Endodermal cell (in vitro differentiated cells): ENCODE measurements at regions not wholly inside any gene's neighbourhood (a gene's known extent, or its start where the extent isn't known, plus 50 kb on each side); places are given as distances from the start of the nearest gene placed in this dataset.

Source experiments
- DNase-seq: peaks from one replicate; pipeline ENCODE4 v3.0.0-alpha.2; 2017
- H3K27ac ChIP-seq: 2 replicates; pipeline ENCODE4 v1.5.1; 2013; ENCODE audit warnings: mild to moderate bottlenecking, low read depth, low read length, moderate library complexity
- H3K27me3 ChIP-seq: 2 replicates; pipeline ENCODE4 v1.6.1; 2013; ENCODE audit warnings: mild to moderate bottlenecking, low read length, moderate library complexity; ENCODE audit not compliant: insufficient read depth, control insufficient read depth, poor library complexity, severe bottlenecking
- H3K36me3 ChIP-seq: 2 replicates; pipeline ENCODE4 v1.7.0; 2013; ENCODE audit warnings: mild to moderate bottlenecking, low read length, moderate library complexity; ENCODE audit not compliant: control insufficient read depth, insufficient read depth
- H3K4me1 ChIP-seq: one replicate; pipeline ENCODE4 v1.7.0; 2013; ENCODE audit warnings: low read length; ENCODE audit not compliant: control insufficient read depth, insufficient read depth
- H3K4me3 ChIP-seq: 2 replicates; pipeline ENCODE4 v1.5.1; 2013; ENCODE audit warnings: mild to moderate bottlenecking, low read length, moderate library complexity
- H3K9ac ChIP-seq: 2 replicates; pipeline ENCODE4 v1.6.1; 2013; ENCODE audit warnings: mild to moderate bottlenecking, low read length, moderate library complexity; ENCODE audit not compliant: poor library complexity, severe bottlenecking; ENCODE audit errors: extremely low read depth
- H3K9me3 ChIP-seq: 2 replicates; pipeline ENCODE4 v1.6.1; 2013; ENCODE audit warnings: mild to moderate bottlenecking, low read length, moderate library complexity; ENCODE audit not compliant: control insufficient read depth
- H3K27ac Mint-ChIP-seq: 2 replicates; pipeline ENCODE4 v1.8.0; 2020; ENCODE audit warnings: mixed read lengths
- H3K27me3 Mint-ChIP-seq: 2 replicates; pipeline ENCODE4 v1.8.0; 2021; ENCODE audit warnings: mild to moderate bottlenecking, mixed read lengths; ENCODE audit not compliant: insufficient read depth
- H3K36me3 Mint-ChIP-seq: 2 replicates; pipeline ENCODE4 v1.8.0; 2020; ENCODE audit warnings: low read depth, mixed read lengths
- H3K4me1 Mint-ChIP-seq: 2 replicates; pipeline ENCODE4 v1.8.0; 2020; ENCODE audit warnings: mixed read lengths
- H3K4me3 Mint-ChIP-seq: 2 replicates; pipeline ENCODE4 v1.8.0; 2020; ENCODE audit warnings: mild to moderate bottlenecking, moderate library complexity, mixed read lengths
- H3K9me3 Mint-ChIP-seq: 2 replicates; pipeline ENCODE4 v1.8.0; 2020; ENCODE audit warnings: mild to moderate bottlenecking, mixed read lengths
- WGBS, 2 experiments: methylation state at CpG; one replicate each; pipeline versions ENCODE4 v1.1.5 to v1.1.7; 2013; ENCODE audit warnings: missing lambda C conversion rate in 2 of 2, mixed read lengths in 1 of 2; ENCODE audit not compliant: insufficient coverage in 1 of 2, insufficient read length in 1 of 2; 5-methylcytosine and 5-hydroxymethylcytosine counted together
- TF ChIP-seq, protein P1 (sequence below): fragments of 200-600 bp; sonication (generic); conservative IDR thresholded peaks from 2 replicates; pipeline ENCODE4 v1.5.0; 2021; ENCODE audit warnings: antibody characterized with exemption, mild to moderate bottlenecking

DNA sequence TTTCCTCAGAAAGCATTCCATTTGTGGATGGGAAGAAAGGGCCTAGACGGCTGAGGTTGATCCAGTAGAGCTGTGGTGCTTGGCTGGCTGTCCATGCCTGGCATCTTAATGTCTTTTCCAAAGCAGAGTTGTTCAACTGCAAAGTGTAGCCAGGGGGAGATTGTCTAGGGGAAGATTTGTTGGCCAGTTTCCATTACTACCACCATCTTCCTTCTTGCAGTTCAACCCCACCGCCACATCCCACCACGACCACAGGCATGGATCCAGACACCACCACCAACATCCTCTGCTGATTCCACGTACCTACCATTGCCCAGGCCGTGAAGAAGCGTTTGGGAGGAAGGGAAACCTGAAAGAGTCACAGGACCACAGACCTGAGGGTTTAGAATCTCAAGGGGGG, 50.7 kb upstream of the HAAO start:
- H3K4me3 ChIP-seq, result no peak overlapping the region
- H3K27me3 ChIP-seq, result no peaks in the 10 kb centered on the region
- no peak overlapping the region for H3K9ac ChIP-seq
- H3K27ac ChIP-seq, result no peak overlapping the region
- Mint-ChIP-seq H3K4me1 (peaks cover 7% of the 10 kb centered on the region), H3K27ac (no peak overlapping the region), H3K4me3 (no peak overlapping the region), H3K27me3 (no peaks in the 10 kb centered on the region), H3K9me3 (no peaks in the 10 kb centered on the region), H3K36me3 (no peaks in the 10 kb centered on the region)
- H3K9me3 ChIP-seq, result no peaks in the 10 kb centered on the region
- no peaks in the 10 kb centered on the region for H3K36me3 ChIP-seq
- TF ChIP-seq, protein P1, sequence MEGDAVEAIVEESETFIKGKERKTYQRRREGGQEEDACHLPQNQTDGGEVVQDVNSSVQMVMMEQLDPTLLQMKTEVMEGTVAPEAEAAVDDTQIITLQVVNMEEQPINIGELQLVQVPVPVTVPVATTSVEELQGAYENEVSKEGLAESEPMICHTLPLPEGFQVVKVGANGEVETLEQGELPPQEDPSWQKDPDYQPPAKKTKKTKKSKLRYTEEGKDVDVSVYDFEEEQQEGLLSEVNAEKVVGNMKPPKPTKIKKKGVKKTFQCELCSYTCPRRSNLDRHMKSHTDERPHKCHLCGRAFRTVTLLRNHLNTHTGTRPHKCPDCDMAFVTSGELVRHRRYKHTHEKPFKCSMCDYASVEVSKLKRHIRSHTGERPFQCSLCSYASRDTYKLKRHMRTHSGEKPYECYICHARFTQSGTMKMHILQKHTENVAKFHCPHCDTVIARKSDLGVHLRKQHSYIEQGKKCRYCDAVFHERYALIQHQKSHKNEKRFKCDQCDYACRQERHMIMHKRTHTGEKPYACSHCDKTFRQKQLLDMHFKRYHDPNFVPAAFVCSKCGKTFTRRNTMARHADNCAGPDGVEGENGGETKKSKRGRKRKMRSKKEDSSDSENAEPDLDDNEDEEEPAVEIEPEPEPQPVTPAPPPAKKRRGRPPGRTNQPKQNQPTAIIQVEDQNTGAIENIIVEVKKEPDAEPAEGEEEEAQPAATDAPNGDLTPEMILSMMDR, result no peak
- H3K4me1 ChIP-seq, result no peaks in the 10 kb centered on the region
- WGBS, 2 experiments, result 95% methylated on average over 6 of the region's 6 CpGs; no CpG with 5 or more reads in 1 of the 2 experiments
- DNase-seq, result peak; percentile 22

DNA sequence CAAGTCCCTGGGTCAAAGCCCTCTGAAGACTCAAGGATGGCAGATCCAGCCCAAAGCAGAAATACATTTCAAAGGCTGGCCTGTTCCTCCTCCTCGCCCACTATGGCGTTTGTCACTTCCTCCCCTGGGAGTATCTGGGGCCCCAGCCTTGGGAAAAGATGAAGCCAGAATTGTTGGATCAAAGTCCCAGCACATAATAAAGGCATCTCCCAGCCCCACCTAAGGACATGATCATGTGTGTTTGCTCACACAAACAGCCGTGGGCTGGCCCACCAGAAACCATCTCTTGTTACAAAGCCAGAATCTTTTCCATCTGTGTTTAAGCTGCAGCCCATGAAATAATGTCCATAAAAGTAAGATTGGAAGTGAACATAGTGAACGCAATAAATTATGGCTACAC, 50.1 kb upstream of the HAAO start:
- peaks cover 7% of the 10 kb centered on the region for H3K4me1 Mint-ChIP-seq

More for the DNA sequence above, 50.1 kb upstream of the HAAO start:
- Histone ChIP-seq H3K27ac (no peak overlapping the region), H3K27me3 (no peaks in the 10 kb centered on the region), H3K4me3 (no peak overlapping the region), H3K9ac (no peak overlapping the region), H3K36me3 (no peaks in the 10 kb centered on the region), H3K9me3 (no peaks in the 10 kb centered on the region), H3K4me1 (no peaks in the 10 kb centered on the region)
- DNase-seq, result peak; percentile 6
- no peak overlapping the region for H3K27ac Mint-ChIP-seq
- no peaks in the 10 kb centered on the region for H3K27me3 Mint-ChIP-seq
- no peaks in the 10 kb centered on the region for H3K36me3 Mint-ChIP-seq
- no peaks in the 10 kb centered on the region for H3K9me3 Mint-ChIP-seq
- no peak overlapping the region for H3K4me3 Mint-ChIP-seq
- TF ChIP-seq, protein P1, result no peak
- WGBS, 2 experiments, result 94 to 100% methylated on average over 3 to 4 of the region's 4 CpGs
